HCT116 (cell line): ENCODE measurements at regions not wholly inside any gene's neighbourhood (a gene's known extent, or its start where the extent isn't known, plus 50 kb on each side); places are given as distances from the start of the nearest gene placed in this dataset.

Experiments
- CBX3 ChIP-seq: IDR thresholded peaks from 2 replicates; pipeline ENCODE4 v1.6.1; 2012; ENCODE audit warnings: low read depth
- CTCF ChIP-seq, 3 experiments: fragments of 200-600 bp in 1 of 3; sonication (generic) in 1 of 3; IDR thresholded peaks in 2 of 3; conservative IDR thresholded peaks in 1 of 3; 2 replicates each; pipeline ENCODE4 v1.5.1; 2012 to 2017; ENCODE audit warnings: low read depth in 2 of 3, low read length in 2 of 3, antibody characterized with exemption in 1 of 3, borderline replicate concordance in 1 of 3, control low read depth in 1 of 3, mild to moderate bottlenecking in 1 of 3, mixed read lengths in 1 of 3, mixed run types in 1 of 3, moderate library complexity in 1 of 3; ENCODE audit not compliant: insufficient read depth in 1 of 3
- POLR2A ChIP-seq: IDR thresholded peaks from 2 replicates; pipeline ENCODE4 v1.7.0; 2011; ENCODE audit warnings: borderline replicate concordance; ENCODE audit not compliant: insufficient read depth, insufficient read length; ENCODE audit errors: extremely low read depth

DNA sequence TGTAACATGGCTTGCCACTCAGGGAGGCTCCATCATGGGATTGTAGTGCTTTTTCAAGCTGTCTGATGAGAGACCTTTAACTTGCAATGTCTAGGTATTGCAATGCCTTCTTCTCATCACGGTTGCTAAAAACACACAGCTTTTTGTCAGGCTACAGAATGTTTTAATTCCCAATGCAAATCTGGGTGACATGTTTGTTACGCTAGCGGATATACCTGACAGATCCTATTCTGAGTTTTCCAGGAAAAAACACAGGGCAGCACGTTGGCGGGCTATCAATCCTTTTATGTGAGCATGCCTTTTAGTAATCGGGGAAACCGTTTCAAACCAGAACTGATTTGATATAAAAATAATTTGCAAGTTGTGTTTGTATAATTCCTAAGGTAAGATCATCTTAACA, 577.2 kb upstream of the MAP3K7 start:
- no peak for TF ChIP-seq CBX3
- no peak for TF ChIP-seq POLR2A
- TF ChIP-seq CTCF (IDR thresholded peaks at IDR 0.05 in 2 of 3, conservative IDR thresholded peaks at IDR 0.05 in 1 of 3; ENCODE audit: borderline replicate concordance in 1 of 3, insufficient read depth in 1 of 3, low read depth in 2 of 3, low read length in 2 of 3) = no peak
